C4-2B (cell line): ENCODE measurements at regions not wholly inside any gene's neighbourhood (a gene's known extent, or its start where the extent isn't known, plus 50 kb on each side); places are given as distances from the start of the nearest gene placed in this dataset.
"Not testable (repeated sequence)": the region's sequence is repeated elsewhere in the genome, so short reads cannot be mapped to it uniquely, and the experiment has no call there.

Experiments
- H3K27ac ChIP-seq: fragments of 450-650 bp; 2 replicates; pipeline ENCODE4 v1.5.1; 2017
- ZFX ChIP-seq: fragments of 450-650 bp; IDR thresholded peaks from 2 replicates; pipeline ENCODE4 v1.6.1; 2017
- TF ChIP-seq, protein P1 (sequence below): fragments of 450-650 bp; conservative IDR thresholded peaks from 2 replicates; pipeline ENCODE4 v1.5.1; 2017; ENCODE audit warnings: mild to moderate bottlenecking

GRCh38 chr2:34523958-34524514 is 924.9 kb upstream of the FAM98A start:
- TF ChIP-seq ZFX: no peak
- TF ChIP-seq, protein P1, sequence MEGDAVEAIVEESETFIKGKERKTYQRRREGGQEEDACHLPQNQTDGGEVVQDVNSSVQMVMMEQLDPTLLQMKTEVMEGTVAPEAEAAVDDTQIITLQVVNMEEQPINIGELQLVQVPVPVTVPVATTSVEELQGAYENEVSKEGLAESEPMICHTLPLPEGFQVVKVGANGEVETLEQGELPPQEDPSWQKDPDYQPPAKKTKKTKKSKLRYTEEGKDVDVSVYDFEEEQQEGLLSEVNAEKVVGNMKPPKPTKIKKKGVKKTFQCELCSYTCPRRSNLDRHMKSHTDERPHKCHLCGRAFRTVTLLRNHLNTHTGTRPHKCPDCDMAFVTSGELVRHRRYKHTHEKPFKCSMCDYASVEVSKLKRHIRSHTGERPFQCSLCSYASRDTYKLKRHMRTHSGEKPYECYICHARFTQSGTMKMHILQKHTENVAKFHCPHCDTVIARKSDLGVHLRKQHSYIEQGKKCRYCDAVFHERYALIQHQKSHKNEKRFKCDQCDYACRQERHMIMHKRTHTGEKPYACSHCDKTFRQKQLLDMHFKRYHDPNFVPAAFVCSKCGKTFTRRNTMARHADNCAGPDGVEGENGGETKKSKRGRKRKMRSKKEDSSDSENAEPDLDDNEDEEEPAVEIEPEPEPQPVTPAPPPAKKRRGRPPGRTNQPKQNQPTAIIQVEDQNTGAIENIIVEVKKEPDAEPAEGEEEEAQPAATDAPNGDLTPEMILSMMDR: no peak
- no peak overlapping the region for H3K27ac ChIP-seq

GRCh38 chr2:34519659-34520058 is 920.6 kb upstream of the FAM98A start:
- H3K27ac ChIP-seq: no peak overlapping the region
- TF ChIP-seq, protein P1: no peak
- no peak for TF ChIP-seq ZFX

- TF ChIP-seq ZFX: no peak
- TF ChIP-seq, protein P1: no peak
These were observed 899.5 kb upstream of the FAM98A start for GRCh38 chr2:34498561-34498960.

GRCh38 chr2:34494192-34494591 is 895.1 kb upstream of the FAM98A start:
- H3K27ac ChIP-seq: not testable (repeated sequence)

More at GRCh38 chr2:34498561-34498960, 899.5 kb upstream of the FAM98A start:
- no peak overlapping the region for H3K27ac ChIP-seq

GRCh38 chr2:34492561-34493455 is 893.7 kb upstream of the FAM98A start:
- TF ChIP-seq ZFX: no peak
- TF ChIP-seq, protein P1: no peak
- H3K27ac ChIP-seq: no peak overlapping the region

- TF ChIP-seq, protein P1: no peak
- no peak for TF ChIP-seq ZFX
- H3K27ac ChIP-seq: no peak overlapping the region
These were observed 887.9 kb upstream of the FAM98A start for GRCh38 chr2:34486965-34487364.

DNA sequence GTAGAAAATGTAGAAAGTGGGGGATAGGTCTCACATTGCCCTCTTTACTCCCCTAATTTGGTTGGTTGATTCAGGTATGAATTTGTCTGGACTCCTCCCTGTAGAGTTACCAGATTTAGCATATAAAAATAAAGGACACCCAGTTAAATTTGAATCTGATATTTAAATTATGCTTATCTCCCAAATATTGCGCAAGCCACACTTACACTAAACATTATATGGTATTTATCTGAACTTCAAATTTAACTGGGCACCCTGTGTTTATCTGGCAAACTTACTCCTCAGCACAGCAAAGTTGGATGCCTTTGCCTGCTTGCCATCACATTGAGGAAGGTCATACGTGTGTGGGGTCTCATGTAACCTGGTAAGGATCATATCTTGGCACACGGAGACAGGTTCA is 882.4 kb upstream of the FAM98A start:
- TF ChIP-seq, protein P1: no peak
- no peak for TF ChIP-seq ZFX
- no peak overlapping the region for H3K27ac ChIP-seq
